ENCODE measurements at regions not wholly inside any gene's neighbourhood (a gene's known extent, or its start where the extent isn't known, plus 50 kb on each side); places are given as distances from the start of the nearest gene placed in this dataset.

DNA sequence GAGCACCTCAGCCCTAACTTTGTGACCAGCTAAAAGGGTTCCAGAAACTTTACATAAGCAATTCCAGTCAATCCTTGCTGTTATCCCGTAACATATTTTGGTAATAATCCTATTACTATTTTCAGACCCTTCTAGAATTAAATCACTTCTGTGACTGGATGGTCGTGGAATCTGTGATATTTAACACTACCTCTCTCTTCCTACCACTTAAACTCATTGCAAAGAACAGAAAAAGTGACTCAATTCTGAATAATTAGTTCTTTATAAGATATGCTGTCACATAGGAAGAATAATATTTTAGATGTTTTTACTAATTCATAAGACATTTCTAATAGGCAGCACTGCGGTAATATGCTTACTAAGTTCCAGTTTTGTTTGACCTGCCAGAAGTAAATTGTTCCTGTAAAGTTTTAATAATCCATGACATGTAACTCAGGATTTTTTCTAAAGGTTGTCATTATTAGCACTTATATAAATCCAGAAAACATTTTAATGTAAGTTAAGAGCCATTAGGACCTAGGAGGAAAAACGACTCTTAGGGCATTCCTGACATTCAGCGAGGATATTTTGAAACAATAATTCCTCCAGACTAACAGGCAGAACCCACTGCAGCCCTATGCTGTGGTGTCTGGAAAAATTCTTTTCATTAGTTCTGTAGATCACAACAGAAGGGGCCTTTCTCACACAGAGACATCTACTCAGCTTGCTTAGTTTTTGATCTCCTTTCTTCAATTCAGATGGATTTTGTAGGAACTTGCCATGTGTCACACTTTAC is 113.3 kb upstream of the MBNL1 start:
- no peak for TF ChIP-seq POU2F2 (IDR thresholded peaks at IDR 0.05; ENCODE audit: low read depth, low read length)
- FAIRE-seq (no peak), DNase-seq (ENCODE audit: insufficient read length, low spot score) (no peak)

DNA sequence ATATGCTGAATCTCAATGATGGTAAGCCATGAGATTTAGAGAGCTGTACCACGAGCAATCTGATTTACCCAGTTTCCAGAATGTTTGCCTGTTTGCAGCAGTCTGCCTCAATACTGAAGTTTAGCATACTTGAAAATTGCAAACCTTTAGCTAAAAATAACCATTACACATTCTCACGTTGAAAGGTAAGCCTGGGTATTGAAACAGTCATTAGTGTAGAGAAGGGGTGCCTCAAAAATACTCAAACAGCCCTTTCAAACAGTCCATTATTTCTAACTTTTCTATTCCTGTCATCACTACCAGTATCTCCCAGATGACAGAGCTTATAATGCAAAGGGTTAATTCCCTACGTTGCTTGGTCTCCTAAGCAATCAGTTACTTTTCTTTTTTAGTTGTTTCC is 111.8 kb upstream of the MBNL1 start:
- no peak for TF ChIP-seq POLR2AphosphoS5 (IDR thresholded peaks at IDR 0.05; ENCODE audit: low read depth, low read length)
- no peak for TF ChIP-seq POU2F2 (IDR thresholded peaks at IDR 0.05; ENCODE audit: low read depth, low read length)
- TF ChIP-seq POLR2A (IDR thresholded peaks at IDR 0.05; ENCODE audit: low read depth, low read length): no peak
- no peak for TF ChIP-seq PAX5 (IDR thresholded peaks at IDR 0.05; ENCODE audit: insufficient read depth, low read length, severe bottlenecking)
- TF ChIP-seq SPI1 (IDR thresholded peaks at IDR 0.05; ENCODE audit: low read depth, low read length): no peak
- no peak for TF ChIP-seq TAF1 (IDR thresholded peaks at IDR 0.05; ENCODE audit: low read depth, low read length)
- FAIRE-seq (no peak), DNase-seq (ENCODE audit: insufficient read length, low spot score) (no peak)

DNA sequence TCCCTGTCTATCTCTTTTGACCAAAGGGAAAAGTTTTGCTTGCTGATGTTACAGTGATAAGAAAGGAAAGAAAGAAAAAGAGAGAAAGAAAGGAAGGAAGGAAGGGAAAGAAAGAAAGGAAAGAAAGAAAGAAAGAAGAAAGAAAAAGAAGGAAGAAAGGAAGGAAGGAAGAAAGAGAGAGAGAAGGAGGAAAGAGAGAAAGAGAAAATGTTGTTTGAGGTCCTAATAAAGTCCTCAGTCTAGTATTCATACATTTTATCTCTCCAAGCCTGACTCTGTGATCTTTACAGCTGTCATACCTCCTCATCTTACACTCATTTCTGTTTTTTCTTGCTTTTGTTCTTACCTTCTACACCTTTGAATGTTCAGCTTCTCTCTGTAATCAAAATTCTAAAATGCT is 111.4 kb upstream of the MBNL1 start:
- FAIRE-seq: no peak
- TF ChIP-seq POLR2A (IDR thresholded peaks at IDR 0.05; ENCODE audit: low read depth, low read length) (no peak), POLR2AphosphoS5 (IDR thresholded peaks at IDR 0.05; ENCODE audit: low read depth, low read length) (no peak), PAX5 (IDR thresholded peaks at IDR 0.05; ENCODE audit: insufficient read depth, low read length, severe bottlenecking) (no peak), SPI1 (IDR thresholded peaks at IDR 0.05; ENCODE audit: low read depth, low read length) (no peak), TAF1 (IDR thresholded peaks at IDR 0.05; ENCODE audit: low read depth, low read length) (no peak), POU2F2 (IDR thresholded peaks at IDR 0.05; ENCODE audit: low read depth, low read length) (no peak)
- no peak for DNase-seq (ENCODE audit: insufficient read length, low spot score)

DNA sequence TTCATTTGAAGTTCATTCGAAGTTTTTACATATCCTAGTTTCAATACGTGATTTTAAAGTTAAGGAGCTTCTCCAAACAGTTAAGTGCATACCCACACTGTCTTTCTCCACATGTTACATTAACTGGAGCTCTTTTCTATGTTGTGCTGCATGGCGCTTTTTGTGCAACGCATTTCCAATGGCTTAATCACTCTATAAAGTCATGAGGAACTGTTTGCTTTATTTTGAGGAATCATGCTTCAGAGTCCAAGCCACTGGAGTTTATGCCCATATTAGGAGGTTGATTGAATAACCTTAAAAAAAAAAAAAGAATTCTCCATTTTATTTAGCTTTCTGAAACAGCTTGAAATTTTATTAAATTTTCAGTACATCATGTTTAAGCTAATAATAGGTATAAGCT is 109.4 kb upstream of the MBNL1 start:
- TF ChIP-seq POLR2AphosphoS5 (IDR thresholded peaks at IDR 0.05; ENCODE audit: low read depth, low read length): no peak
- TF ChIP-seq PAX5 (IDR thresholded peaks at IDR 0.05; ENCODE audit: insufficient read depth, low read length, severe bottlenecking): no peak
- no peak for TF ChIP-seq SPI1 (IDR thresholded peaks at IDR 0.05; ENCODE audit: low read depth, low read length)
- no peak for TF ChIP-seq POU2F2 (IDR thresholded peaks at IDR 0.05; ENCODE audit: low read depth, low read length)
- no peak for TF ChIP-seq POLR2A (IDR thresholded peaks at IDR 0.05; ENCODE audit: low read depth, low read length)
- no peak for TF ChIP-seq TAF1 (IDR thresholded peaks at IDR 0.05; ENCODE audit: low read depth, low read length)
- DNase-seq (ENCODE audit: insufficient read length, low spot score): no peak
- FAIRE-seq: no peak

DNA sequence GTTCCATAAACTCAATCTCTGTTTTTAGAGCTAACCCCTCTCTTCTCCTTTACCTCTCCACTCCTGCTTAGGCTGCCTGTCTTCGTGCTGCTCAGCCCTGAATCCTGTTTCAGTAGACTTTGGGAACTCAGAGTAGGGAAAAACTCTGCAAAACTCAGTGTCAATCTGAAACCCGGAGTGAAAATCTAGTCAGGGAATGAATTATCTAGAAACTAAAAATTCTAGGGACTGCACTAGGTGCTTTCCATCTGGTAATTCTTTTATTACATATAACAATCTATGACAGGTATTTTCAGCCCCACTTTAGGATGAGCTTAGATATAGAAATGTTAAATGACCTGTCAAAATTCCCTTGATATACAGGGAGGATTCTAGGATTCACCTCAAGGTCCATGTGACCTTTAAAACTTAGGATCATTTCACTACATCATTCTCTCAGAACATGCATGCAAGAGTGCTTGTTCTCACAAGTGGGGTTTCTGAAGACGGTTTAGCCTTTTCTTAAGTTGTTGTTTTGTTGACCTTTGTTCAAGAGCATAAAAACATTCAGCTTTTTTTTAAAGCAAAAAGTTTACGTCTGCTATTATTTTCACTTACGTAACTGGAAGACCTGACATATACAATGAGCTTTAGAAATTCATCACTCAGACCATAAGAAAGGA is 108.2 kb upstream of the MBNL1 start:
- DNase-seq (ENCODE audit: insufficient read length, low spot score): no peak
- TF ChIP-seq POU2F2 (IDR thresholded peaks at IDR 0.05; ENCODE audit: low read depth, low read length) (no peak), SPI1 (IDR thresholded peaks at IDR 0.05; ENCODE audit: low read depth, low read length) (no peak), PAX5 (IDR thresholded peaks at IDR 0.05; ENCODE audit: insufficient read depth, low read length, severe bottlenecking) (no peak), POLR2AphosphoS5 (IDR thresholded peaks at IDR 0.05; ENCODE audit: low read depth, low read length) (no peak), POLR2A (IDR thresholded peaks at IDR 0.05; ENCODE audit: low read depth, low read length) (no peak), TAF1 (IDR thresholded peaks at IDR 0.05; ENCODE audit: low read depth, low read length) (no peak)
- FAIRE-seq: no peak

DNA sequence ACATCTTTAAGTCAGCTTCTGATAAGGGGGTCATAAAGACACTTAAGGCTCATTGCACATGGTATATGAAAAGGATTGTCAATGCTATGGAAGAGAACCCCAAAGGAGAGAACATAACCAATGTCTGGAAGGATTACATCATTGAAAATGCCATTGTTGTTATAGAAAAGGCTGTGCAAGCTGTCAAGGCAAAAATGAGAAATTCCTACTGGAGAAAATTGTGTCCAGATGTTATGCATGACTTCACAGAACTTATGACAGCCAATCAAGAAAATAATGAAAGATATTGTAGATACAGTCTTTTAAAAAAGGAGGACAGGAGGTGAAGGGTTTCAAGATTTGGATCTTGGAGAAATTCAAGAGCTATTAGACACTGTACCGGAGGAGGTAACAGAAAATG is 96.3 kb upstream of the MBNL1 start:
- TF ChIP-seq PAX5 (IDR thresholded peaks at IDR 0.05; ENCODE audit: insufficient read depth, low read length, severe bottlenecking) (no peak), POLR2A (IDR thresholded peaks at IDR 0.05; ENCODE audit: low read depth, low read length) (no peak), SPI1 (IDR thresholded peaks at IDR 0.05; ENCODE audit: low read depth, low read length) (no peak), TAF1 (IDR thresholded peaks at IDR 0.05; ENCODE audit: low read depth, low read length) (no peak), POU2F2 (IDR thresholded peaks at IDR 0.05; ENCODE audit: low read depth, low read length) (no peak), POLR2AphosphoS5 (IDR thresholded peaks at IDR 0.05; ENCODE audit: low read depth, low read length) (no peak)
- DNase-seq (ENCODE audit: insufficient read length, low spot score) (no peak), FAIRE-seq (no peak)

DNA sequence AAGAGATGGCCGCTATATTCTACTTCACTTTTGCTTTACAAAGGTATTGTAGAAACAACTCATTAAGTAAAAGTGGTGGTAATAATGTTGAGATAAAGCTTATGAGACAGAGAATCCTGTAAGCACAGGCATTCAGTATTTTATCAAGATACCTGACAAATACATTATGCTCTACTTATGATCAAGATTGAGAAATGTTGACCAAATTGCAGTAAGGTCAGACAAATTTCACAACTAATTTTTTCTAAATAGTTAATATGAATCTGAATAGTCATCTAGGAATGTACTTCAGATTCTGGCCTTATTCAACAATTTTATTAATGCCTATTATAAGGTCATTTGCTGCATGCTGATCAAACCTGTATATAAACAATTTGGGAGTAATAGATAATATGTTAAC is 95.1 kb upstream of the MBNL1 start:
- no peak for FAIRE-seq
- no peak for TF ChIP-seq POLR2AphosphoS5 (IDR thresholded peaks at IDR 0.05; ENCODE audit: low read depth, low read length)
- TF ChIP-seq POLR2A (IDR thresholded peaks at IDR 0.05; ENCODE audit: low read depth, low read length): no peak
- TF ChIP-seq POU2F2 (IDR thresholded peaks at IDR 0.05; ENCODE audit: low read depth, low read length): no peak
- no peak for TF ChIP-seq PAX5 (IDR thresholded peaks at IDR 0.05; ENCODE audit: insufficient read depth, low read length, severe bottlenecking)
- TF ChIP-seq TAF1 (IDR thresholded peaks at IDR 0.05; ENCODE audit: low read depth, low read length): no peak
- TF ChIP-seq SPI1 (IDR thresholded peaks at IDR 0.05; ENCODE audit: low read depth, low read length): no peak
- no peak for DNase-seq (ENCODE audit: insufficient read length, low spot score)

DNA sequence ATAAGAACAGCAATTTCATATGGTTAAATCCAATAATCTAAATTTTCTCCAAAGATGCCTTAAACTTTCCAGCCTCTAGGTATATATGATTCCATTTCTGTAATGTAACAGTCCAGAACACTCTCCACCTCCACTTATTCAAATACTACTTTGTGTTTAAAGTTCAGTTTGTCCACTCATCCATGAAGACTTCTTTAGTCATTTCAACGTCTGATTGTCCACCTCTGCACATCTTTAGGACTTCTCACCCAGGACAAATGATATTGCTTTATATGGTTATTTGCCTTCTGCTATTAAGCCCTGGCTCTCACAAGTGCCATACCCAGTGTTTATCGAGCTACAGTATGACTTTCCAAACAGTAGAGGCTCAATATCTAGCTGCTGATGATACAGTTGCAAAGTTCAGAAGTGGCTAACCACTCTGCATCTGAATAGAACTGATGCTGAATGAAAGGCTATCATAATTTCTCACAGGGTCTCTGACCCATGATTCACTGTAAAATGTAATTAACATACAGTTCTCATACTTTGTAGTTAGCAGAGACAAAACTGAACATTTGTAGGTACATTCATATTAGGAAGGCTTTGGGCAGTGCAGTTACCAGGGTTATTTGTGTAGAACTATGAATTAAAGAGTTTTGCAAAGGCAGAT is 93.7 kb upstream of the MBNL1 start:
- FAIRE-seq (peak; percentile 16), DNase-seq (ENCODE audit: insufficient read length, low spot score) (no peak)
- TF ChIP-seq SPI1 (IDR thresholded peaks at IDR 0.05; ENCODE audit: low read depth, low read length) (no peak), PAX5 (IDR thresholded peaks at IDR 0.05; ENCODE audit: insufficient read depth, low read length, severe bottlenecking) (no peak), POLR2AphosphoS5 (IDR thresholded peaks at IDR 0.05; ENCODE audit: low read depth, low read length) (no peak), TAF1 (IDR thresholded peaks at IDR 0.05; ENCODE audit: low read depth, low read length) (no peak), POU2F2 (IDR thresholded peaks at IDR 0.05; ENCODE audit: low read depth, low read length) (no peak), POLR2A (IDR thresholded peaks at IDR 0.05; ENCODE audit: low read depth, low read length) (no peak)

DNA sequence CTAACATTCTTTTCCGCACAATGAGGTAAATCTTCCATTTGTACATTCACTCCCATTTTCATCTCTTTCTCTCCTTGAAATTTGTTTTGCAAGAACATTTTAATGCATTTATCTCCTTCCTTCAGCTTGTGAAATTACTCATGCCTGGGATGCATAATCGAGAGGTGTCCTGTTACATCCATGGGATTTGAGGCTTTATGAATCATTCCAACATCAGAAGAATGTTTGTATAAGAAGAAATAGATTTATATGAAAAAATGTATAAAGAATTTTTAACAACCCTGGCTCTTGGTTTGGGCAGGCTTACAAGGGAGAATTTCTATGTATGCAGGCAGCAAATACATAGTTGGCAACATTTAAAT is 93.2 kb upstream of the MBNL1 start:
- FAIRE-seq (no peak), DNase-seq (ENCODE audit: insufficient read length, low spot score) (no peak)
- no peak for TF ChIP-seq POLR2A (IDR thresholded peaks at IDR 0.05; ENCODE audit: low read depth, low read length)
- no peak for TF ChIP-seq POLR2AphosphoS5 (IDR thresholded peaks at IDR 0.05; ENCODE audit: low read depth, low read length)
- TF ChIP-seq TAF1 (IDR thresholded peaks at IDR 0.05; ENCODE audit: low read depth, low read length): no peak
- no peak for TF ChIP-seq POU2F2 (IDR thresholded peaks at IDR 0.05; ENCODE audit: low read depth, low read length)
- no peak for TF ChIP-seq PAX5 (IDR thresholded peaks at IDR 0.05; ENCODE audit: insufficient read depth, low read length, severe bottlenecking)
- no peak for TF ChIP-seq SPI1 (IDR thresholded peaks at IDR 0.05; ENCODE audit: low read depth, low read length)

All from GM12891 (cell line).